OCI-LY1 (cell line): ENCODE measurements at regions not wholly inside any gene's neighbourhood (a gene's known extent, or its start where the extent isn't known, plus 50 kb on each side); places are given as distances from the start of the nearest gene placed in this dataset.

Experiments used
- CTCF ChIP-seq: fragments of 200-600 bp; sonication (generic), shearing (Covaris generic); IDR thresholded peaks from 2 replicates; pipeline ENCODE4 v1.5.1; 2017; ENCODE audit warnings: mild to moderate bottlenecking, antibody characterized with exemption, low read length, moderate library complexity, mixed read lengths
- EZH2 ChIP-seq: fragments of 200-600 bp; sonication (generic), shearing (Covaris generic); IDR thresholded peaks from 2 replicates; pipeline ENCODE4 v1.8.0; 2017; ENCODE audit warnings: borderline replicate concordance, mixed run types, mild to moderate bottlenecking, antibody characterized with exemption, low read length, moderate library complexity, mixed read lengths

- no peak for TF ChIP-seq CTCF
- no peak for TF ChIP-seq EZH2
These were observed 302.6 kb upstream of the ADAMTS16 start for GRCh38 chr5:4837489-4838058.
